SK-N-SH treated with all-trans-retinoic acid at 6 μM for 48 hours (cell line): ENCODE measurements at regions not wholly inside any gene's neighbourhood (a gene's known extent, or its start where the extent isn't known, plus 50 kb on each side); places are given as distances from the start of the nearest gene placed in this dataset.

Source experiments
- ATAC-seq: fragments of 200-7000 bp; cut with Tn5 transposase; 3 replicates; pipeline ENCODE4 v1.9.1; 2020; ENCODE audit warnings: mild to moderate bottlenecking, moderate library complexity
- ARNTL ChIP-seq: fragments of 450-650 bp; formaldehyde crosslinking; IDR thresholded peaks from 2 replicates; pipeline ENCODE4 v1.5.0; 2020; ENCODE audit warnings: low read depth, mild to moderate bottlenecking, moderate library complexity, borderline replicate concordance
- CREB5 ChIP-seq: fragments of 250-450 bp; sonication (Bioruptor Pico); IDR thresholded peaks from 2 replicates; pipeline ENCODE4 v1.5.1; 2020; ENCODE audit warnings: low read depth, mild to moderate bottlenecking, moderate library complexity
- CSDC2 ChIP-seq: fragments of 250-450 bp; sonication (Bioruptor Pico); IDR thresholded peaks from 2 replicates; pipeline ENCODE4 v1.5.0; 2020; ENCODE audit warnings: mild to moderate bottlenecking, moderate library complexity
- CSRNP3 ChIP-seq: fragments of 250-450 bp; sonication (Bioruptor Pico); IDR thresholded peaks from 2 replicates; pipeline ENCODE4 v1.5.1; 2021; ENCODE audit warnings: mild to moderate bottlenecking, moderate library complexity
- ESRRG ChIP-seq: fragments of 250-450 bp; sonication (Bioruptor Pico); IDR thresholded peaks from 2 replicates; pipeline ENCODE4 v1.6.1; 2021; ENCODE audit warnings: mild to moderate bottlenecking
- GLIS3 ChIP-seq: fragments of 250-450 bp; sonication (Bioruptor Pico); IDR thresholded peaks from 2 replicates; pipeline ENCODE4 v1.5.0; 2020; ENCODE audit warnings: mild to moderate bottlenecking, moderate library complexity
- ISL1 ChIP-seq: fragments of 250-450 bp; sonication (Bioruptor Pico); IDR thresholded peaks from 2 replicates; pipeline ENCODE4 v2.1.2; 2022; ENCODE audit warnings: mild to moderate bottlenecking, moderate library complexity
- PPARA ChIP-seq: fragments of 250-450 bp; sonication (Bioruptor Pico); IDR thresholded peaks from 2 replicates; pipeline ENCODE4 v1.5.0; 2020; ENCODE audit warnings: mild to moderate bottlenecking, borderline replicate concordance
- RARB ChIP-seq: fragments of 250-450 bp; sonication (Bioruptor Pico); IDR thresholded peaks from 2 replicates; pipeline ENCODE4 v1.8.0; 2021; ENCODE audit warnings: mild to moderate bottlenecking, moderate library complexity
- SNAI2 ChIP-seq: fragments of 250-450 bp; sonication (Bioruptor Pico); IDR thresholded peaks from 2 replicates; pipeline ENCODE4 v1.5.0; 2020; ENCODE audit warnings: mild to moderate bottlenecking, moderate library complexity
- TCF4 ChIP-seq: fragments of 250-450 bp; sonication (Bioruptor Pico); IDR thresholded peaks from 2 replicates; pipeline ENCODE4 v1.8.0; 2021; ENCODE audit warnings: mild to moderate bottlenecking, moderate library complexity, borderline replicate concordance
- ZFP30 ChIP-seq: fragments of 450-650 bp; formaldehyde crosslinking; IDR thresholded peaks from 2 replicates; pipeline ENCODE4 v1.5.0; 2022; ENCODE audit warnings: mild to moderate bottlenecking, moderate library complexity
- ZNF565 ChIP-seq: fragments of 450-650 bp; formaldehyde crosslinking; conservative IDR thresholded peaks from 2 replicates; pipeline ENCODE4 v1.5.0; 2020; ENCODE audit warnings: low read depth, mild to moderate bottlenecking, moderate library complexity
- ZNF70 ChIP-seq: fragments of 450-650 bp; formaldehyde crosslinking; IDR thresholded peaks from 2 replicates; pipeline ENCODE4 v1.5.0; 2020; ENCODE audit warnings: mild to moderate bottlenecking, moderate library complexity
- ZNF8 ChIP-seq: fragments of 450-650 bp; formaldehyde crosslinking; IDR thresholded peaks from 2 replicates; pipeline ENCODE4 v1.5.0; 2020; ENCODE audit warnings: mild to moderate bottlenecking, moderate library complexity
- TF ChIP-seq, protein P1 (sequence below): fragments of 250-450 bp; sonication (Bioruptor Pico); IDR thresholded peaks from 2 replicates; pipeline ENCODE4 v1.8.0; 2021; ENCODE audit warnings: low read depth, mild to moderate bottlenecking, moderate library complexity, borderline replicate concordance
- TF ChIP-seq, protein P2 (sequence below): fragments of 250-450 bp; sonication (Bioruptor Pico); IDR thresholded peaks from 2 replicates; pipeline ENCODE4 v1.8.0; 2020; ENCODE audit warnings: mild to moderate bottlenecking, moderate library complexity, borderline replicate concordance

- ATAC-seq = no peak
These were observed 201.8 kb upstream of the HDAC9 start for GRCh38 chr7:18293759-18294158.

GRCh38 chr7:18294411-18294810 is 201.1 kb upstream of the HDAC9 start:
- ATAC-seq = no peak
- TF ChIP-seq ZNF565 (CRISPR knock-in tag) (no peak), ESRRG (CRISPR knock-in tag) (no peak), CREB5 (CRISPR knock-in tag) (no peak), GLIS3 (no peak)

More at GRCh38 chr7:18293759-18294158, 201.8 kb upstream of the HDAC9 start:
- TF ChIP-seq CSDC2 (CRISPR knock-in tag) (no peak), ESRRG (CRISPR knock-in tag) (no peak), RARB (CRISPR knock-in tag) (no peak), ZFP30 (no peak), SNAI2 (CRISPR knock-in tag) (no peak), TCF4 (CRISPR knock-in tag) (no peak), ISL1 (CRISPR knock-in tag) (no peak), PPARA (CRISPR knock-in tag) (no peak), CREB5 (CRISPR knock-in tag) (no peak)
- TF ChIP-seq, protein P1, sequence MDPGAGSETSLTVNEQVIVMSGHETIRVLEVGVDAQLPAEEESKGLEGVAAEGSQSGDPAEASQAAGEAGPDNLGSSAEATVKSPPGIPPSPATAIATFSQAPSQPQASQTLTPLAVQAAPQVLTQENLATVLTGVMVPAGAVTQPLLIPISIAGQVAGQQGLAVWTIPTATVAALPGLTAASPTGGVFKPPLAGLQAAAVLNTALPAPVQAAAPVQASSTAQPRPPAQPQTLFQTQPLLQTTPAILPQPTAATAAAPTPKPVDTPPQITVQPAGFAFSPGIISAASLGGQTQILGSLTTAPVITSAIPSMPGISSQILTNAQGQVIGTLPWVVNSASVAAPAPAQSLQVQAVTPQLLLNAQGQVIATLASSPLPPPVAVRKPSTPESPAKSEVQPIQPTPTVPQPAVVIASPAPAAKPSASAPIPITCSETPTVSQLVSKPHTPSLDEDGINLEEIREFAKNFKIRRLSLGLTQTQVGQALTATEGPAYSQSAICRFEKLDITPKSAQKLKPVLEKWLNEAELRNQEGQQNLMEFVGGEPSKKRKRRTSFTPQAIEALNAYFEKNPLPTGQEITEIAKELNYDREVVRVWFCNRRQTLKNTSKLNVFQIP (CRISPR knock-in tag) = no peak
- TF ChIP-seq, protein P2, sequence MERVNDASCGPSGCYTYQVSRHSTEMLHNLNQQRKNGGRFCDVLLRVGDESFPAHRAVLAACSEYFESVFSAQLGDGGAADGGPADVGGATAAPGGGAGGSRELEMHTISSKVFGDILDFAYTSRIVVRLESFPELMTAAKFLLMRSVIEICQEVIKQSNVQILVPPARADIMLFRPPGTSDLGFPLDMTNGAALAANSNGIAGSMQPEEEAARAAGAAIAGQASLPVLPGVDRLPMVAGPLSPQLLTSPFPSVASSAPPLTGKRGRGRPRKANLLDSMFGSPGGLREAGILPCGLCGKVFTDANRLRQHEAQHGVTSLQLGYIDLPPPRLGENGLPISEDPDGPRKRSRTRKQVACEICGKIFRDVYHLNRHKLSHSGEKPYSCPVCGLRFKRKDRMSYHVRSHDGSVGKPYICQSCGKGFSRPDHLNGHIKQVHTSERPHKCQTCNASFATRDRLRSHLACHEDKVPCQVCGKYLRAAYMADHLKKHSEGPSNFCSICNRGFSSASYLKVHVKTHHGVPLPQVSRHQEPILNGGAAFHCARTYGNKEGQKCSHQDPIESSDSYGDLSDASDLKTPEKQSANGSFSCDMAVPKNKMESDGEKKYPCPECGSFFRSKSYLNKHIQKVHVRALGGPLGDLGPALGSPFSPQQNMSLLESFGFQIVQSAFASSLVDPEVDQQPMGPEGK (CRISPR knock-in tag) = no peak

- no peak for ATAC-seq
- no peak for TF ChIP-seq ARNTL (CRISPR knock-in tag)
These were observed 199.6 kb upstream of the HDAC9 start for GRCh38 chr7:18295781-18296423.

GRCh38 chr7:18302097-18302496 is 193.5 kb upstream of the HDAC9 start:
- no peak for TF ChIP-seq GLIS3
- no peak for TF ChIP-seq PPARA (CRISPR knock-in tag)
- TF ChIP-seq ZNF70 (CRISPR knock-in tag) = no peak
- TF ChIP-seq, protein P1 (CRISPR knock-in tag) = no peak
- TF ChIP-seq CREB5 (CRISPR knock-in tag) = no peak
- no peak for TF ChIP-seq CSRNP3
- TF ChIP-seq ISL1 (CRISPR knock-in tag) = no peak
- no peak for TF ChIP-seq ZNF8 (CRISPR knock-in tag)
- no peak for TF ChIP-seq RARB (CRISPR knock-in tag)
- no peak for ATAC-seq
